Neuronal stem cell (in vitro differentiated cells): ENCODE measurements at regions not wholly inside any gene's neighbourhood (a gene's known extent, or its start where the extent isn't known, plus 50 kb on each side); places are given as distances from the start of the nearest gene placed in this dataset.

Experiments used
- DNase-seq: peaks from one replicate; pipeline ENCODE4 v3.0.0-alpha.2; 2013; ENCODE audit warnings: low spot score
- H2AFZ ChIP-seq: one replicate; pipeline ENCODE4 v1.6.1; 2013; ENCODE audit warnings: mild to moderate bottlenecking, low read length, inconsistent platforms
- H2AK5ac ChIP-seq: 2 replicates; pipeline ENCODE4 v1.6.1; 2013; ENCODE audit warnings: low read depth, mild to moderate bottlenecking, inconsistent platforms, low read length, moderate library complexity, mixed read lengths
- H2BK120ac ChIP-seq: 2 replicates; pipeline ENCODE4 v1.6.1; 2013; ENCODE audit warnings: low read depth, mild to moderate bottlenecking, inconsistent platforms, low read length, moderate library complexity, mixed read lengths
- H2BK12ac ChIP-seq: one replicate; pipeline ENCODE4 v1.6.1; 2013; ENCODE audit warnings: low read length, inconsistent platforms
- H2BK15ac ChIP-seq: 2 replicates; pipeline ENCODE4 v1.6.1; 2013; ENCODE audit warnings: mild to moderate bottlenecking, low read length, inconsistent platforms, mixed read lengths
- H2BK5ac ChIP-seq: one replicate; pipeline ENCODE4 v1.6.1; 2013; ENCODE audit warnings: inconsistent platforms, mild to moderate bottlenecking, low read length, moderate library complexity
- H3K14ac ChIP-seq: one replicate; pipeline ENCODE4 v1.6.1; 2013; ENCODE audit warnings: low read length, inconsistent platforms
- H3K18ac ChIP-seq: 2 replicates; pipeline ENCODE4 v1.6.1; 2013; ENCODE audit warnings: low read length, inconsistent platforms
- H3K23ac ChIP-seq: 2 replicates; pipeline ENCODE4 v1.6.1; 2013; ENCODE audit warnings: low read depth, mild to moderate bottlenecking, mixed read lengths, low read length, inconsistent platforms; ENCODE audit not compliant: poor library complexity
- H3K27ac ChIP-seq: replicated peaks from 3 replicates; pipeline ENCODE4 v1.5.1; 2013; ENCODE audit warnings: low read length, inconsistent platforms
- H3K27me3 ChIP-seq, 3 experiments: 2 replicates each; pipeline ENCODE4 v1.6.1; 2013; ENCODE audit warnings: low read length in 3 of 3, mild to moderate bottlenecking in 2 of 3, inconsistent platforms in 1 of 3, low read depth in 1 of 3, mixed read lengths in 1 of 3, moderate library complexity in 1 of 3; ENCODE audit not compliant: control insufficient read depth in 3 of 3, insufficient read depth in 3 of 3
- H3K36me3 ChIP-seq, 2 donors: replicated peaks in 1 of 2; 2 replicates each; pipeline ENCODE4 v1.6.1; 2013; ENCODE audit warnings: low read length in 2 of 2; ENCODE audit not compliant: control insufficient read depth in 2 of 2, insufficient read depth in 2 of 2
- H3K4ac ChIP-seq: 2 replicates; pipeline ENCODE4 v1.6.1; 2013; ENCODE audit warnings: inconsistent platforms, mild to moderate bottlenecking, low read length, moderate library complexity
- H3K4me1 ChIP-seq, 2 donors: 1 replicate in 1 of 2; 2 replicates in 1 of 2; pipeline ENCODE4 v1.6.1; 2013; ENCODE audit warnings: low read length in 2 of 2, low read depth in 1 of 2; ENCODE audit not compliant: control insufficient read depth in 2 of 2, insufficient read depth in 1 of 2
- H3K4me2 ChIP-seq: one replicate; pipeline ENCODE4 v1.6.1; 2013; ENCODE audit warnings: mild to moderate bottlenecking, low read length, inconsistent platforms; ENCODE audit not compliant: insufficient read depth, poor library complexity, severe bottlenecking
- H3K4me3 ChIP-seq, 2 donors: 2 replicates each; pipeline ENCODE4 v1.5.1; 2013; ENCODE audit warnings: low read length in 2 of 2, mild to moderate bottlenecking in 2 of 2, inconsistent platforms in 1 of 2, moderate library complexity in 1 of 2
- H3K79me1 ChIP-seq: one replicate; pipeline ENCODE4 v1.6.1; 2013; ENCODE audit warnings: low read depth, mild to moderate bottlenecking, inconsistent platforms, low read length, moderate library complexity
- H3K9ac ChIP-seq: one replicate; pipeline ENCODE4 v1.6.1; 2013; ENCODE audit warnings: mild to moderate bottlenecking, low read depth, low read length, inconsistent platforms; ENCODE audit not compliant: poor library complexity
- H3K9me3 ChIP-seq, 2 donors: replicated peaks in 1 of 2; 2 replicates each; pipeline versions ENCODE3 to v1.6.1; 2013; ENCODE audit warnings: low read length in 2 of 2, mild to moderate bottlenecking in 2 of 2, inconsistent platforms in 1 of 2, low read depth in 1 of 2, mixed read lengths in 1 of 2, moderate library complexity in 1 of 2; ENCODE audit not compliant: control insufficient read depth in 2 of 2, insufficient read depth in 1 of 2
- H4K8ac ChIP-seq: one replicate; pipeline ENCODE4 v1.6.1; 2013; ENCODE audit warnings: low read depth, mild to moderate bottlenecking, inconsistent platforms, low read length, moderate library complexity
- H4K91ac ChIP-seq: one replicate; pipeline ENCODE4 v1.6.1; 2013; ENCODE audit warnings: low read length, low read depth, mild to moderate bottlenecking, inconsistent platforms; ENCODE audit not compliant: poor library complexity
- WGBS, 2 donors: extraction: QIAGEN DNeasy Blood & Tissue Kit; methylation state at CpG; one replicate each; pipeline ENCODE4 v1.1.7; 2013; ENCODE audit warnings: missing lambda C conversion rate in 2 of 2, mixed read lengths in 1 of 2; ENCODE audit not compliant: insufficient read length in 2 of 2, insufficient replicate concordance in 1 of 2; ENCODE audit errors: extremely low coverage in 2 of 2; 5-methylcytosine and 5-hydroxymethylcytosine counted together

DNA sequence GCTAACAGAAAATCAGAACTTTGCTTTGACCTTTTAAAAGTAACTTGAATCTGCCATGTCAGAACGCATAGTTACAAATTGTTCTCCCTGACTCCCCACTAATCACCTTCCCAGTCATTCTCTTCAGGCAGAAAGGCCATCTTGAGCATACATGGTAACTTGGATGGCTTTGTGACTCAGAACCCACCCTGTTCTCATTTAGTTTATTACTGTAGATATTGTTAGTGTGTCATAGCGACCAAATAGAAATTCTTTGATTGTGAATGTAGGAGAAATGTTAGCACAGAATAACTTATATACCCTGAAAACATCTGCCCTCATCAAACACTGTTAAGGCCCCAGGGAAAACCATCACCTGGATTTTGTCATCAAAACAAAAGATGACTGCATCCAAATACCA, 382.0 kb downstream of the MAGEB5 start:
- no peak overlapping the region for H2BK5ac ChIP-seq
- H3K79me1 ChIP-seq, result no peaks in the 10 kb centered on the region
- H3K23ac ChIP-seq, result no peak overlapping the region
- H4K91ac ChIP-seq, result no peak overlapping the region
- H4K8ac ChIP-seq, result no peak overlapping the region
- no peak overlapping the region for H2BK12ac ChIP-seq
- DNase-seq, result no peak
- no peaks in the 10 kb centered on the region for H3K27me3 ChIP-seq
- no peak overlapping the region for H3K9ac ChIP-seq
- no peak overlapping the region for H3K27ac ChIP-seq
- no peak overlapping the region for H2AK5ac ChIP-seq
- H3K14ac ChIP-seq, result no peak overlapping the region
- H3K4me2 ChIP-seq, result no peak overlapping the region
- H2BK15ac ChIP-seq, result no peak overlapping the region
- H3K4me1 ChIP-seq, result no peaks in the 10 kb centered on the region
- H2BK120ac ChIP-seq, result no peak overlapping the region
- H3K9me3 ChIP-seq, result no peaks in the 10 kb centered on the region
- no peak overlapping the region for H3K4me3 ChIP-seq
- no peak overlapping the region for H2AFZ ChIP-seq
- WGBS, 2 donors, result no CpG with 5 or more reads among the region's 2 CpGs
- no peak overlapping the region for H3K18ac ChIP-seq
- H3K4ac ChIP-seq, result no peak overlapping the region
- no peaks in the 10 kb centered on the region for H3K36me3 ChIP-seq

GRCh38 chrX:26590849-26591248, 374.9 kb downstream of the MAGEB5 start:
- no peak overlapping the region for H3K4me3 ChIP-seq

DNA sequence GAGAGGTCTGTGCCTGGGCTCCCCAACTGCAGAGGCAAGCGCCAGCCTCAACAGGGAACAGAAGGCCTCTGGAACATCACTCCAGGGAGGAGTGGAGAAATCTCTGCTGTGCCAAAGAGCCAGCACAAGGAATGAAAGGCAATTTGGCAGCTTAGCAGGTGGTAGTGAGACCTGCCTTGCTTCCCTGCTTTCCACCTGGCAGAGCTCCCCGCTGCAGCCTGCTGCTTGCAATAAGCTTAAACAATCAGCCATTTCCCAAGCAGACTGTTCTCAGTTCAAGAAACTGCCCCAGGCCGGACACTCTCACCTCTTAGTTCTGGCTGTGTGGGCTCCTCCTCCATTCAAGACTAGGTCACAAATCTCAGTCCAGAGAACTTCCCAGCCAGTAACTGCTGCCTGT, 370.6 kb downstream of the MAGEB5 start:
- Histone ChIP-seq H3K18ac (peak overlapping the region; percentile 17), H4K8ac (no peak overlapping the region), H3K4ac (no peak overlapping the region), H3K4me1 (no peaks in the 10 kb centered on the region), H2BK15ac (no peak overlapping the region), H3K23ac (no peak overlapping the region), H2BK5ac (no peak overlapping the region), H3K4me2 (no peak overlapping the region), H3K79me1 (no peaks in the 10 kb centered on the region), H3K27ac (no peak overlapping the region), H2AK5ac (no peak overlapping the region), H3K4me3 (no peak overlapping the region), H3K9ac (no peak overlapping the region), H3K9me3 (no peaks in the 10 kb centered on the region), H3K36me3 (no peaks in the 10 kb centered on the region), H3K14ac (no peak overlapping the region), H2AFZ (peak overlapping the region; percentile 48), H2BK12ac (no peak overlapping the region), H2BK120ac (no peak overlapping the region), H4K91ac (no peak overlapping the region), H3K27me3 (no peaks in the 10 kb centered on the region)
- WGBS, 2 donors, result no CpG with 5 or more reads among the region's 3 CpGs
- no peak for DNase-seq

More at GRCh38 chrX:26590849-26591248, 374.9 kb downstream of the MAGEB5 start:
- Histone ChIP-seq H3K18ac (no peak overlapping the region), H3K4ac (no peak overlapping the region), H3K4me1 (no peaks in the 10 kb centered on the region), H4K8ac (no peak overlapping the region), H2BK15ac (no peak overlapping the region), H3K9me3 (no peaks in the 10 kb centered on the region), H2AK5ac (no peak overlapping the region), H2BK5ac (no peak overlapping the region), H3K14ac (no peak overlapping the region), H3K4me2 (no peak overlapping the region), H2BK12ac (no peak overlapping the region), H3K9ac (no peak overlapping the region), H3K23ac (no peak overlapping the region), H2BK120ac (no peak overlapping the region), H3K36me3 (no peaks in the 10 kb centered on the region), H3K27me3 (no peaks in the 10 kb centered on the region), H2AFZ (no peak overlapping the region), H4K91ac (no peak overlapping the region), H3K27ac (no peak overlapping the region), H3K79me1 (no peaks in the 10 kb centered on the region)
- DNase-seq, result no peak
- no CpG with 5 or more reads among the region's 6 CpGs for WGBS, 2 donors

DNA sequence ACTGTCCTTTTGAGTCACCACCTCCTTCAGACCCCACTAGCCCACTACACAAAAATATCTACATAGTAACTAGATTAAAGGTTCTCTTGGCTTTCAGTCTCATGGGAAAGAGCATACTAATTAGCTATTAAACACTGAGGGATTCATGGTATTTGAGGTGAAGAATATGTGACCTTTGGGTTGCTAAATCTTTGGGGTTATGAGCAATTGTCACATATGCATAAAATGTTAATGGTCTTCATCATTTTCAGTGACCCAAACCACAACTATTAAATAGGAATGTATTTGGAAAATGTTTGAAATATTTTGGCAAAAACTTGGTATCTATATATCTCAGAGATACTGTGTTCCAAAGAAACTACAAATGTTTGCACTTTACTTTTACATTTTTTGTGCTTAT, 365.1 kb downstream of the MAGEB5 start:
- Histone ChIP-seq H2AFZ (no peak overlapping the region), H3K4me1 (no peaks in the 10 kb centered on the region), H2BK5ac (no peak overlapping the region), H2BK15ac (no peak overlapping the region), H3K14ac (no peak overlapping the region), H4K91ac (no peak overlapping the region), H3K9ac (no peak overlapping the region), H3K23ac (no peak overlapping the region), H3K9me3 (no peaks in the 10 kb centered on the region), H3K79me1 (no peaks in the 10 kb centered on the region), H2AK5ac (no peak overlapping the region), H3K27ac (no peak overlapping the region), H3K36me3 (no peaks in the 10 kb centered on the region), H3K4me3 (no peak overlapping the region), H3K4ac (no peak overlapping the region), H2BK120ac (no peak overlapping the region), H3K4me2 (no peak overlapping the region), H4K8ac (no peak overlapping the region), H3K18ac (no peak overlapping the region), H3K27me3 (no peaks in the 10 kb centered on the region), H2BK12ac (no peak overlapping the region)
- no peak for DNase-seq
